Activated T-cell treated with anti-CD3 and anti-CD28 coated beads for 4 hours (primary cell): ENCODE measurements at regions not wholly inside any gene's neighbourhood (a gene's known extent, or its start where the extent isn't known, plus 50 kb on each side); places are given as distances from the start of the nearest gene placed in this dataset.

Experiments used
- DNase-seq: peaks from one replicate; pipeline ENCODE4 v3.0.0-alpha.2; 2020

- DNase-seq = no peak
Measured at GRCh38 chr19:27776524-27776923, 1436.4 kb downstream of the UQCRFS1 start.

GRCh38 chr19:27776020-27776419, 1436.9 kb downstream of the UQCRFS1 start:
- DNase-seq = no peak

DNA sequence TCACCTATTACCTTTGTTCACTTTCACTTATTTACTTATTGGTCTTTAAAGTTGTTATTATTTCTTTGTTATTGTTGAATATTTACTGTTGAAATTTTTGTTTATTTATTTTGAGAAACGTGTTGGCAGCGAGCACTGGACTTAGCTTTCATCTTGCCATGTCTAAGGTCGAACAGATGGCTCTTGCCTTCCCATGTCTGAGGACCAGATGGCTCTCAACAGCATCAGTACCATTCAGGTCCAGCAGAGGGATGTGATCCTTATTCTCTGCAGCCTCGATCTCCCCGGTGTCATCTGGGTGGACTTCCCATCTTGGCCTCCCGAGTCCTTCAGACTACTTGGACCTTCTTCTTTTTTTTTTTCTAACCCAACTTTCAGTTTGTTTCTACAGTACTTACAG, 1437.6 kb downstream of the UQCRFS1 start:
- DNase-seq = no peak

DNA sequence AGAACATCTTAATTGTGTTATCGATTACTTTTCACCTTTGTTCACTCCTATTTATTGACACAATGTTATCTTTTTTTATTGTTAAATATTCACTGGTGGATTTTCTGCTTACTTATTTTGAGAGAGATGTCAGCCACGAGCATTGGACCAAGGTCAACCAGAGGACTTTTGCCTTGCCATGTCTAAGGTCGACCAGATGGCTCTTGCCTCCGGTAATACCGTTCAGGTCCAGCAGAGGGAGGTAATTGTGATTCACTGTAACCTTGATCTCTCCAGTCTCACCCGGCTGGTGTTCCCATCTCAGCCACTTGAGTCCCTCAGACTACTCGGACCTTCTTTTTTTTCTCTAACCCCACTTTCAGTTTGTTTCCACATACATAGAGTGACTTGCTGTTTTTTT, 1438.1 kb downstream of the UQCRFS1 start:
- DNase-seq = no peak

DNA sequence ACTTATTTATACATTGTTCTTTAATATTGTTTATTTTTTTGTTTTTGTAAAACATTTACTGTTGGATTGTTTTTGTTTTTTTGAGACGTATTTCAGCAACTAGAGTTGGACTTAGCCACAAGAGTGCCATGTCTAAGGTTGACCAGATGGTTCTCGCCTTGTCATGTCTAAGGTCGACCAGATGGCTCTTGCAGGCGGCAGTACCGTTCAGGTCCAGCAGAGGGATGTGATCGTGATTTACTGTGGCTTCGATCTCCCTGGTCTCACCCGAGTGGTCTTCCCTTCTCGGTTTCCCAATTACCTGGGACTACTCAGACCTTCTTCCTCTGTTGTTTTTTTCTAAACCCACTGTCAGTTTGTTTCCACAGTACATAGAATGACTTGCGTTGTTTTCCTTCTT, 1438.6 kb downstream of the UQCRFS1 start:
- DNase-seq = no peak

DNA sequence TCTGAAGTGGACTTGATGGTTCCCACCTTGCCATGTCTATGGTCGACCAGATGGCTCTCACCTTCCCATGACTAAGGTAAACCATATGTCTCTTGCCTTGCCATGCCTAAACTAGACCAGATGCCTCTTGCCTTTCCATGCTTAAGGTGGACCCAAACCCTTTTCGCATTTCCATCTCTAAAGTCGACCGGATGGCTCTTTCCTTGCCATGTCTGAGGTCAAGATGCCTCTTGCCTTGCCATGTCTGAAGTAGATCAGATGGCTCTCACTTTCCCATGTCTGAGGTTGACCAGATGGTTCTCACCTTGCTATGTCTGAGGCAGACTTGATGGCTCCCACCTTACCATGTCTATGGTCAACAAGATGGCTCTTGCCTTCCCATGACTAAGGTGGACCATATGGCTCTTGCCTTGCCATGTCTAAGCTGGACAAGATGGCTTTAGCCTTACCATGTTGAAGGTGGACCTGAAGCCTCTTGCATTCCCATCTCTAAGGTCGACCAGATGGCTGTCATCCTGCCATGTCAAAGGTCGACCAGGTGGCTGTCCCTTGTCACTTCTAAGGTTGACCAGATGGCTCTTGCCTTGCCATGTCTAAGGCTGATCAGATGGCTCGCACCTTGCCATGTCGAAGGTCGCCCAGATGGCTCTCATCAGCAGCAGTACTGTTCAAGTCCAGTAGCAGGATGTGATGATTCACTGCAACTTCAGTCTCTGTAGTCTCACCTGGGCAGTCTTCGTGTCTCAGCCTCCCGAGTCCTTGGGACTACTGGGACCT, 1439.4 kb downstream of the UQCRFS1 start:
- DNase-seq = no peak

DNA sequence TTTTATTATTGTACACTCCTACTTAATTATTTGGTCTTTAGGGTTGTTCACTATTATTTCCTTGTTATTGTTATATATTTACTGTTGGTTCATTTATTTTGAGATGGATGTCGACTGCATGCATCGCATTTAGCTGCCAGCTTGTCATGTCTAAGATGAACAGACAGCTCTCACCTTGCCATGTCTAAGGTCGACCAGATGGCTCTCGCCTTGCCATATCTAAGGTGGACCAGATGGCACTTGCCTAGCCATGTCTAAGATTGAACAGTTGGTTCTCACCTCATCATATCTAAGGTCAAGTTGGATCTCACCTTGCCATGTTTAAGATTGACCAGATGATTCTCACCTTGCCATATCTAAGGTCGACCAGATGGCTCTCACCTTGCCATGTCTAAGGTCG, 1440.9 kb downstream of the UQCRFS1 start:
- DNase-seq = no peak

GRCh38 chr19:27770095-27770494, 1442.9 kb downstream of the UQCRFS1 start:
- DNase-seq = no peak

- DNase-seq = no peak
Measured at GRCh38 chr19:27767234-27767633, 1445.7 kb downstream of the UQCRFS1 start.

DNA sequence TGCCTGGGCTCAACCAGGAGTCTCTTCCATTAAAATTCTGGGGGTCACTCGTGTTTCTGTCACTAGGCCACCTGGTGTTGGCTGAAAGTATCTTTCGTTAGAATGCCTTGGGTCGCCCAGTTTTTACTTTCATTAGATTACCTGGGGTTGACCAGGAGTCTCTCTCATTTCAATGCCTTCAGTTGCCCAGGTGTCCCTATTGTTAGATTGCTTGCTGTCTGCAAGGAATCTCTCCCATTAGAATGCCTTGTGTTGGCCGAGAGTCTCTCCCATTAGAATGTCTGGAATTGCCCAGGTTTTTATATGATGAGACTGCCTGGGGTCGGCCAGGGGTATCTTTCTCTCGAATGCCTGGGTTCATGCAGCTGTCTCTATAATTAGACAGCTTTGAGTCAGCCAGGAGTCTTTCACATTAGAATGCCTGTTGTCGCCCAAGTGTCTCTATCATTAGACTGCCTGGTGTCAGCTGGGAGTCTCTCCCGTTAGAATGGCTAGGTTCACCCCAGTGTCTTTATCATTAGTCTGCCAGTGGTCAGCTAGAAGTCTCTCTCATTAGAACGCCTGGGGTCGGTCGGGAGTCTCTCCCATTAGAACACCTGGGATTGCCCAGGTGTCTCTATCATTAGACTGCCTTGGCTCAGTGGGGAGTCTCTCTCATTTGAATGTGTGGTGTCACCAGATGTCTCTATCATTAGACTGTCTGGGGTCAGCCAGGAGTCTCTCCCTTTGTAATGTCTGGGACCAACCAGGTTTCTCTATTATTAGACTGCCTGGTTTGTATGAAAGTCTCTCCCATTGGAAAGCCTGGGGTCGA, 1446.8 kb downstream of the UQCRFS1 start:
- no peak for DNase-seq

DNA sequence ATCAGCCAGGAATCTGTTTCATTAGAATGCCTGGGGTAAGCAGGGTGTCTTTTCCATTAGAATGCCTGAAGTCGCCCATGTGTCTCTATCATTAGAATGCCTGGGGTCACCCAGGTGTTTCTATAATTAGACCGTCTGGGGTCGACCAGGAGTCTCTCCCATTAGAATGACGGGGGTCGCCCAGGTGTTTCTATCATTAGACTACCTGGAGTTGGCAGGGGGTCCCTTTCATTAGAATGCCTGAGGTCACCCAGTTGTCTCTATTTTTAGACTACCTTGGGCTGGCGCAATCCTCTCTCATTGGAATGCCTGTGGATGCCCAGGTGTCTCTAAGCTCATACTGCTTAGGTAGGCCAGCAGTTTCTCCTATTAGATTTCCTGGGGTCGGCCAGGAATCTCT, 1447.6 kb downstream of the UQCRFS1 start:
- DNase-seq = no peak

GRCh38 chr19:27764186-27764804, 1448.7 kb downstream of the UQCRFS1 start:
- DNase-seq = no peak

GRCh38 chr19:27762933-27763332, 1450.0 kb downstream of the UQCRFS1 start:
- DNase-seq = no peak

- no peak for DNase-seq
Measured at GRCh38 chr19:27759896-27760295, 1453.1 kb downstream of the UQCRFS1 start.

GRCh38 chr19:27758626-27759505, 1454.1 kb downstream of the UQCRFS1 start:
- DNase-seq = no peak

- no peak for DNase-seq
Measured at GRCh38 chr19:27754700-27755099, 1458.3 kb downstream of the UQCRFS1 start.

DNA sequence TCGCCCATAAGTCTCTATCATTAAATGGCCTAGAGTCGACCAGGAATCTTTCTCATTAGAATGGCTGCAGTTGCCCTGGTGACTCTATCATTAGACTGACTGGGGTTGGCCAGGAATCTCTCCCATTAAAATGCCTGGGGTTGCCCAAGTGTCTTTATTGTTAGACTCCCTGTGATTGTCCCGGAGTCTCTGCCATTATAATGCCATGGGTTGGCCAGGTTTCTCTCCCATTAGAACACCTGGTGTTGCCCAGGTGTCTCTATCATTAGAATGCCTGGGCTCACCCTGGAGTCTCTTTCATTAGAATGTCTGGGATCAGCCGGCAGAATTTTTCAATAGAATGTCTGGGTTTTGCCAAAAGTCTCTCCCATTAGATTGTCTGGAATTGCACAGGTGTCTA, 1459.3 kb downstream of the UQCRFS1 start:
- DNase-seq = no peak

DNA sequence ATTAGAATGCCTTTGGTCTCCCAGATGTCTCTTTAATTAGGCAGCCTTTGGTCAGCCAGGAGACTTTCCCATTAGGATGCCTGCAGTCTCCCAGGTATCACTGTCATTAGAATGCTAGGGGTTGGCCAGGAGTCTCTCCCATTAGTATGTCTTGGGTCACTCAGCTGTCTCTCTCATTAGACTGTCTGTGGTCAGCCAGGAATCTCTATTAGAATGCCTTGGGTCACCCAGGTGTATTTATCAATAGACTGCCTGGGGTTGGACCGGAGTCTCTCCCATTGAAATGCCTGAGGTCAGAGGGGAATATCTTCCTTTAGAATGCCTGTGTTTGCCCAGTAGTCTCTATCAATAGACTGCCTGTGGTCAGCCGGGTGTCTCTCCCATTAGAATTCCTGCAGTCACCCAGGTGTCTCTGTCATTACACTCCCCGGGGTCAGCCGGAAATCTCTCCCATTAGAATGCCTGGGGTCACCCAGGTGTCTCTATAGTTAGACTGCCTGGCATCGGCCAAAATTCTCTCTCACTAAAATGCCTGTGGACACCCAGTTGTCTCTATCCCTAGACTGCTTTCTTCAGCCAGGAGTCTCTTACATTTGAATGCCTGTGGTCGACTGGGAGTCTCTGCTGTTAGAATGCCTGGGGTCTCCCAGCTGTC, 1460.3 kb downstream of the UQCRFS1 start:
- no peak for DNase-seq

- no peak for DNase-seq
Measured at GRCh38 chr19:27751044-27751391, 1461.9 kb downstream of the UQCRFS1 start.

- DNase-seq = no peak
Measured at GRCh38 chr19:27750391-27751043, 1462.4 kb downstream of the UQCRFS1 start.

- DNase-seq = no peak
Measured at GRCh38 chr19:27748551-27749152, 1464.3 kb downstream of the UQCRFS1 start.
